Stimulated activated CD8-positive, alpha-beta memory T cell treated with anti-CD3 and anti-CD28 coated beads, Interleukin-15, amount 100 ng/mL, for 48 hours (primary cell): ENCODE measurements at regions not wholly inside any gene's neighbourhood (a gene's known extent, or its start where the extent isn't known, plus 50 kb on each side); places are given as distances from the start of the nearest gene placed in this dataset.

Experiments
- DNase-seq, 2 donors: peaks; one replicate each; pipeline ENCODE4 v3.0.0-alpha.2; 2020; ENCODE audit warnings: low read depth in 2 of 2

DNA sequence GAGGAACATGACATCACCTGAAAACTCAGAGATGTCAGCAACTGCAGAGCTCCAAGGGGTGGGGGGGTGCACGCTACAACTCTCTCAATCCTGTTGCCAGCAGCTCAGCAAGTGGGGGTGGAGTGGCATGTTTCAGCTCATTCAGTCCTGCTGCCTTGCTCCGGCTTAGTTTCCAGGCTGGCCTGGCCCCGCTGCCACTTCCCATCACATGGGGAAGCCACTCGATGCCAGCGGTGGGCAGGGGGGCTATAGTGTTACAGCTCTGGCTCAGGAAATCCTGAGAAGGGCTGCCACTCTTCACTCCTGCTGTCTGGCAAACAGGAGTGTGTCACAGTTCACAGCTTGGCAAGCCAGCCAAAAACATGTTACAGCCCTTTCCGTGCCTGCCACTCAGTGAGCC is 356.5 kb upstream of the GULP1 start:
- no peak for DNase-seq

DNA sequence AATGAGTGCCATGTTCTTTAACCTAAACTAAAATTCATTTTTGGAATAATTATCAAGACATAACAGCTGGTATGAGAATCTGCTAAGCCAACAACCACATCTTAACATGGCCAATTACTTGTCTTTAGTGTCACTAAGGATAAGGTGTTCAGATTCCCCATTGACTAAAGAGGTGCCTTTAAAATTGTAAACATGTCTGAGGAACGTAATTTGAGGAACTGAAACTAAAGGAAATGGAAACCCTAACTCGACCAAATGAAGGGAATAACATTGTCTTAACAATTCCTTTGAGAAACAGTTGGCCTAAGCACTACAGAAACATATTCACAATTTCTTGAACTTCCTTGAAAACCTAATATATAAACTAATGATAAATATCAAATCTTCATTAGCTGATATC is 355.4 kb upstream of the GULP1 start:
- DNase-seq, result no peak

DNA sequence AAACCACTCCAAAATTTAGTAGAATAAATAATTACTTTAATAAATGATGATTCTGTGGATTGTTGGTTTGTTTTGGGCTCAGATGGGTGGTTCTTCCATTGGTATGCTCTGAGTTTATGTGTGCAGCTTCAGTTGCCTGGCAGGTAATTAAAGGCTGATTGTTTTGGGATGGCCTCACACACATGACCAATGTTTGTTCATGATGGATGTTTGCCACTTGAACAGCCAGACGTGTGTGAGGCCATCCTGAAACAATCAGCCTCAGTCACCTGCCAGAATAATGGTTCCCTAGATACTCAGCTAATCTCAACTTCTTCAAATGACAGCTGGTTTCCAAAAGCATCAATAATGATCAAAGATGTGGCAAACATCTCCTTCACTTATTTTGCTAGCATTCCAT is 352.5 kb upstream of the GULP1 start:
- no peak for DNase-seq

DNA sequence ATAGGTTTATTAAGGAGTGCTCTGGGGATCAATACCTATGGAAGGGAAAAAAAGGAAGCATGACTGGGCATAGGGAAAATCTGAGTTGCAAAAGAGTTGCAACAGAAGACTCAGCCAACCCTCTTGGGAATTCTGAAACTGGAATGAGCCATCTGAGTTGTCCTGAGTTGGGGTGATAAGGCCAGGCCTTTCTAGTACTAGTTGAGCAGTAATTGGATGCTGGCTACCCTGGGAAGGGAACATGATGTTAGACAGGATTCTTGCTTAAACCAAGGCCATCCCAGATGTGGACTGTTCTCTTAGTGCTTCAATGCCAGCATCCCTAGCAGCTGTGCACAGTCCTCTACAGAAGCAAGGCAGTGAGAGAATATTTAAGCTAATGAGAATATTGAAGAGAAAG is 348.8 kb upstream of the GULP1 start:
- DNase-seq, result no peak

DNA sequence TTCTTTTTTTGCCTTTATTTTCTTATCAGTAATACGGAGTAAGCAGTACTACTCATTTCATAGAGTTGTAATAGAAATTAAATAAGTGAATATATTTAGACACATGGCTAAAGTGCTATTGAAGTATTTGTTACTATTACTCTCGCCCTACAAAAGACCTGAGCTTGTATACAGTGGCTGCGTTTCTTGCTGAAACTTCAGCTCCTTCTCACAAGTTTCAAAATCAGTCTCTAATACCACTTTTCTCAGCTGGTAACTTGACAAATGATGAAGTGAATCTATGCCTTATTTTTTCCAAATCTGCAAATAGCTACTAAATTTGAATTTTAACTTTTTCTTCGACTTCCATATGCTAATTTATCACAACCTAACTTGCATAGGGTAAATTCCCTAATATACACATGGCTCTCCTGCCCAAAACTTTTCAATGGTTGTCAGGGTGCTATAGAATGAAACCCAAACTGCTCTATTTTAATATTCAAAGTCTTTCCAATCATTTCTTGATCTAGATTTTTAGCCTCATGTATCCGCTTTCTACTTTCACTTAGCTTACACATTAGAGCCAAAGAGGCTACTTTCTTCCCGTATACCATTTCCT is 347.8 kb upstream of the GULP1 start:
- DNase-seq, result no peak

DNA sequence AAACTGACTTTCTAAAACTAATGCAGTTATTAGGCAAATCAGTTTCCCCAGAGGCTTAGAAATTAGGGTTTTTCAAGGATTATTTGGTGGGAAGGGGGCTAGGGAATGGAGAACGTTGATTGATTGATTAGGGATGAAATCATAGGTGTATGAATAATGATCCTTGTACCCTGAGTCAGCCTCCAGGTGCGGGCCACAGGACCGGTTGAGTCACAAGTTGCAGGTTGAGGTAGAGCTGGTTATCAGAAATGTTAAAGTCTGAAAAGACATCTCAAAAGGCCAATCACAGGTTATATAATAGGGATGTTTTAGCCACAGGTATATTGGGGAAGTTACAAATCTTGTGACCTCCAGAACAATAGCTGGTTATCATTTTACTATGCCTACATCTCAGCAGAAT is 341.8 kb upstream of the GULP1 start:
- no peak for DNase-seq

DNA sequence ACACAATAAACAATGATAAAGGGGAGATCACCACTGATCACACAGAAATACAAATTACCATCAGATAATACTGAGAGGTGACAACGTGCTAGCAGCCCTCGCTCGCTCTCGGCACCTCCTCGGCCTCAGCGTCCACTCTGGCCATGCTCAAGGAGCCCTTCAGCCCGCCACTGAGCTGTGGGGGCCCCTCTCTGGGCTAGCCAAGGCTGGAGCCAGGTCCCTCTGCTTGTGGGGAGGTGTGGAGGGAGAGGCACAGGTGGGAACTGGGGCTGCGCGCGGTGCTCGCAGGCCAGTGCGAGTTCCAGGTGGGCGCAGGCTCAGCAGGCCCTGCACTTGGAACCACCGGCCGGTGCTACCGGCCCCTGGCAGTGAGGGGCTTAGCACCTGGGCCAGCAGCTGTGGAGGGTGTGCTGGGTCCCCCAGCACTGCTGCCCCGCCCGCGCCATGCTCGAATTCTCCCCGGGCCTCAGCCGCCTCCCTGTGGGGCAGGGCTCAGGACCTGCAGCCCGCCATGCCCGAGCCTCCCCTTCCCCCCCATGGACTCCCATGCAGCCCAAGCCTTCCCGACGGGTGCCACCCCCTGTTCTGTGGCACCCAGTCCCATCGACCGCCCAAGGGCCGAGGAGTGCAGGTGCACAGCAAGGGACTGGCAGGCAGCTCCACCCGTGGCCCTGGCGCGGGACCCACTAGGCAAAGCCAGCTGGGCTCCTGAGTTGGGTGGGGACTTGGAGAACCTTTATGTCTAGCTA is 340.0 kb upstream of the GULP1 start:
- no peak for DNase-seq

DNA sequence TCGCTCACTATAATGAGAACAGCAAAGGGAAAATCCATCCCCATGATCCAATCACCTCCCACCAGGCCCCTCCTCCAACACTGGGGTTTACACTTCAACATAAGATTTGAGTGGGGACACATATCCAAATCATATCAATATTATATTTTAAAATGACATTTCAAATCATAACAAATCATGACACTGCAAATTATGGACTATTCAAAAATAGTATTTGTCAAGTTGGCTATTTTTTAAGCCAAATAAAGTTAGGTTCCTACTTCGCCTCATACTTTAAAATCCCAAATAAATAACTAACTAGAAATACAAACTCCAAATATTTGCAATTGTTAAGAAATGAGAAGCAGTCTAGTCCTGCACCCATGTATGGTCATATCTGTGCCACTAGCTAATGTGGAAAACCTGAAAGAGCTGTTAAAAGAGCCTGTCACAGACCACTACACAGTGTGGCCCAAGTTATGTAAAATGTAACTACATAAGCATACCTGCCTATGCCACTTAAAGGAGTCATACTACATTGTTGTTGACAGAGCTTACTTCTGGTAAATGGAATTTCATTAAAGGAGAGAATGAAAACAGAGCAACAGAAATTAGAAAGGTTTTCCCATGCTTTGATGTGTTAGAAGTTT is 334.7 kb upstream of the GULP1 start:
- DNase-seq, result no peak

DNA sequence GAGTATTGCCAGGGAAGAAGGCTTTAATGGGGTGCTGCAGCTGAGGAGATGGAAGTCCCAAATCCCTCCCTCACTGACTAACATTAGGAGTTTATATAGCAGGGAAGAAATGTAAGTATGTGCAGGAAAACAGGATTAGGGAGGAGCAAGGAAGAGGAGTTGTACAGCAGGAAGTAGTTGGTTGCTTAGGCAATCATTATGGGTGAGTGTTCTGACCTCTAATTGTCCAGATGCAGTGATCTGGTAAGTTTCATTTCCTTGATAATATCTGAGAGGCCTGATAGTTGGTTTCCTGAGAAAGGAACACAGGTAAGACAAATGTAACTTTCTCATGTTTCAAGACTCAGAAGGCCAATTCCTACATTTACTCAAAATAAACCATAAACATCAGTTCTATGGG is 331.9 kb upstream of the GULP1 start:
- DNase-seq, result no peak

DNA sequence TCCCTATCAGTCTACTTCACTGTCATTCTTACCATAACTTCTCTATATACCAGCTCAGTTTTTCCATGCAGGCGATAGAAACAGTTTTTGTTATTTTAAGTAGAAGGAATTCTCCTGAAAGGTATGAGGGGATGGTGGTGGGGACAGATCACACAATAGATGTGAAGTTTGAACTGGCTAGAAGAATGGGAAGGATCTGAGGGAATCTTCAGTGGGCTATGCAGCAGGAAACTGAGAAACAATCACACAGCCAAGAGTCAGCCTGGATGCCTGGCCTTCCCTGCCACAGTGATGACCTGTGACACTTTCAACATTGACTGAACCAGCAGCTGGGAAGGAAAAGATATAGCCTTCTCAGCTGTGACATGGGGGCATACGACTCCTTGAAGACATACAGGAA is 329.1 kb upstream of the GULP1 start:
- DNase-seq, result no peak

DNA sequence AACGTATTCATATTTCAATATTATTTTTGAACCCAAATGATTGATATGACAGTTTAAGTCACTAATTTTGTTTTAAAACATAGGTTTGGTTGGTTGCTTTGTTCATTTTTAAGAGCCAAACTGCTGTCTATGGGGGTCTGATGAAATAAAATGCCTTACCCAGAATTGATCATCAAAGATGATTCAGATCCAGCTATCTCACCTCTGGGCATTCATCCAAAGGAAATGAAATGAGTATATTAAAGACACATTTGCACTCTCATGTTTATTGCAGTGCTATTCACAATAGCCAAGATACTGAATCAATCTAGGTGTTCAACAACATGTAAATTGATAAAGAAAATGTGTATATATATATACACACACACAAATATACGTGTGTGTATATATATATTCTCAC is 326.9 kb upstream of the GULP1 start:
- no peak for DNase-seq

DNA sequence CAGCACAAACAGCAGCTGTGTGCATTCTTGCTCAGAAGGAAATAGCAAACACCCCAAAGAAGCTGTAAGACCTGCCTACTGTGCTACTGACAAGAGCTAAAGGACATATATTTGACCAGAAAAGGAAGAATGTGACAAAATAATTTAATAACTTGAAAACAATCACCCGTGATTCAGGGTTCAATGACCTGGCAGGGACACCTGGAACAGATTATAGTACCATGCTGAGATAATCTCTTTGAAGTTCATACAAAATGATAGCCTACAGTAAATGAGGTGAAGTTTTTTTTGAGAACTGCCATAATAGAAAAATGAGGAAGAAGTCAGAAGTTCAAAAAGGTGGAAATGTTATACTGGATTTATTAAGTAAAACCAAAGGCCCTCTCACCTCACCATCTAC is 324.8 kb upstream of the GULP1 start:
- DNase-seq, result no peak

DNA sequence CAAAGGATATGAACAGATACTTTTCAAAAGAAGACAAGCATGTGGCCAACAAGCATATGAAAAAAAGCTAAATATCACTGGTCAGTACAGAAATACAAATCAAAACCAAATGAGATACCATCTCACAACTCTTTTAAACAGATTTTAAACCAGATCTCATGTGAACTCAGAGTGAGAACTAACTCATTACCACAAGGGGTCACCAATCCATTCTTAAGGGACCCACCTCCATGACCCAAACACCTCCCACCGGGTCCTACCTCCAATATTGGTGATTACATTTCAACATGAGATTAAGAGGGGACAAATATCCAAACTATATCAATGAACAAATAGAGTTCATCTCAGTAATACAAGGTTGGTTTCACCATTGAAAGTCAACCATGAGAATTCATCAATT is 319.8 kb upstream of the GULP1 start:
- no peak for DNase-seq

DNA sequence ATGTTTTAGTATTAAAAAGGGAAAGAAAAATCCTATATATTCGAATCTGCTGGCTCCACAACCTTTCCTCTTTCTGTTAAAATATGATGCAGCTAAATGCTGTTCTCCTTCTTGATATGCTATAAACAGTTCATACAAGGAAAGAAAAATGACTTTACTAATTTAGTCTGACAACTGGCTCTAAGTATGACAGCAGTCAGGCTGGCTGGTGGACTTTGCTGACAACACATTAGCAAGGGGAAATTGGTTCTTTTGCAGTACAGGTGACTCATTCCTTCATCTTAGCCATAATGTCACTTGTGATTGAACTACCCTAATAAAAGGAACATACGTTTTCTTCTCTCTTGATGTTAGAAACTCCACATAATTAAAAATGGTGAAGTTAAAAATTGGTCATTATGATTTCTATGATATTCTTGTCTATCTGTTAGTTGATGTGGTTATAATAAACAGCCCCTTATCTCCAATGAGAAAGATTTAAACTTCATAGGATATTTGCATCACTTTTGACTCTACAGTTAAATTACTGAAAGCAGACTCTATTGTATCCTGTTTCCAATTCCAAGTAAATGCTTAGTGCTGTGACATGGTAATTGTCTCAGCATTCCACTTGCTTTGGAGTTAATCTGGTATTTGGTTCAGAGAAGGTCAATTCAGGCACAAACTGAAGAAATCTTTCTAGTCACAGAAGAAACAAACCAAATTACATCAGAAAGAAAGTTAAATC is 315.3 kb upstream of the GULP1 start:
- no peak for DNase-seq

DNA sequence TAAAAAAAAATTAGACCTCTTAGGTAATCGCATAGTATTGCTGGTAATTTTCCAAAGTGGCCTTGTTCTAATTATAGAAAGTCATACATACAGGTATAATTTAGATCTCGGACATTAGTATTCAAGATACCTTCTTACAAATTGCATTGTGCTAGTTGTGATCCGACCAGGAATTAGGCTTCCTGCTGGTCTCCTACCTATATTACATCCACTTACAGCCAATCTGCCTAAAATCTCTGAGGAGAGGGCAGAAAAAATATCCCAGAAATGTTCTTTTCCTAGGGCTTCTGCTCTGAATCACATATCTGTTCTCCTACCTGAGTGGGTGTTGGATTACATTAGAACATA is 314.7 kb upstream of the GULP1 start:
- DNase-seq, result no peak

DNA sequence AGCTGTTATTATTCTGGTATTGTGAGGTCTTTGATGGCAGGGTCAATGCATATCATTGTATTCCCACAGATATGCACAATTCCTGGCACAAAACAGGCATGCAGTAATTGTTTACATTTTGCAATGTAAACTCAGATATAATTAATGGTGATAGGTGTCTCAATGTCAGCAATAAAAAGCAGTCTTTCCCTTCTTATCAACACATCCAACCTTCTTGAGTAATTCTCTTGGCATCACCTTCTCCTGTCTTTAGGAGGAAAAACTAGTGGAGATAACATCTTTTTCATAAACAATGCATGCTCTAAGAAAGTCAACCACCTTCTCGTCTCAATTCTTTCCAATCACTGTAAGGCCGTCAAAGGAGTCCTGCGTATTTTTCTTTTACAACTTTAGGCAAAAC is 313.3 kb upstream of the GULP1 start:
- DNase-seq, result no peak

DNA sequence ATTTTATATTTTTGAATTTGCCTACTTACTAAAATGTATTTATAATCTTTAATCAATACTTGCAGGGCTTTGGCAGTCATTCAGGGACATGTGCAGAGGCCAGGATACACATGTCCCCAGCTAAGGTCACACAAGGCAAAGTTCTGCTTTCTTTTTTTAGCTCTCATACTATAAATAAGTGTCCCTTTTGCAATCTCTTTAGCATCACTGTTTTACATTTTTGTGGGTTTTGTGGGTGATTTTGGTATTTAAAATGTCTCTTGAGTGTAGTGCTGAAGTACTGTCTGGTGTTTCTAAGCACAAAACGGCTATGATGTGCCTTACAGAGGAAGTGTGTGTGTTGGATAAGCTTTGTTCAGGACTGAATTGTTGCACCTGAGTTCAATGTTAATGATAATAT is 309.0 kb upstream of the GULP1 start:
- no peak for DNase-seq

DNA sequence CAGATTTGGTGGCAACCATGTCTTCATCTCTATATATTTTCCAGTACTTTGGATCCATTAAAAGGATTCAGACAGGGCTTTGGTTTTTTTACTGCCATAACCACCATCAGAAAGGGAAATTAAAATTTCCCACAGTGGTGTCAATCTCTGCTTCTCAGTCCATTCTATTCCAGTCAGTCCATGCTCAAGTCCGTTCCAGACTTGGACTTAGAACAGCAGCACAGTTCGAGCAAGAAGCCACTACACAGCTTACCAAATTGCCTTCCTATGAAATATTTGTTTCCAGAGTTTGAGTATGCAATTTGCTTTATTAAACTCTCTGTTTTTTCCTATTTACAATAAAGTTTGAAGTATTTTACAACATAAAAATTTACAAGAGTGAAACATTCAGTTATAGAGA is 306.5 kb upstream of the GULP1 start:
- DNase-seq, result no peak

DNA sequence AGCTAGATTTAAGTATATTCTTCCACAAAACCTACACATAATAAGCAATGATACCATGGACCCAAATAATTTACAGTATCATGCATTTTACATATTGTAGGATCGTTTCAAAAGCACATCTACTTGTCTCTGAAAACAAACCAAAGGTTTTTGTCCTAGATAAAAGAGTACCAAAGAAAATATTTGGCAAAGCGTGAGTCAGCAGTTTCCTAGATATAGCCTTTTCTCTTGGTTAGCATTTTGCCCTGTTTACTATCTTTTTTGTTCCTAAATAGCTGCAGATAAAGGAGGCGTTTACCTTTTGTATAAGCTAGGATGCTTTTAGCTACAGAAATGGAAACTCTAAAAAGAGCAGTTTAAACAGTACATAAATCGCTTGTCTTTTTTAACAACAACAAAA is 305.8 kb upstream of the GULP1 start:
- no peak for DNase-seq

DNA sequence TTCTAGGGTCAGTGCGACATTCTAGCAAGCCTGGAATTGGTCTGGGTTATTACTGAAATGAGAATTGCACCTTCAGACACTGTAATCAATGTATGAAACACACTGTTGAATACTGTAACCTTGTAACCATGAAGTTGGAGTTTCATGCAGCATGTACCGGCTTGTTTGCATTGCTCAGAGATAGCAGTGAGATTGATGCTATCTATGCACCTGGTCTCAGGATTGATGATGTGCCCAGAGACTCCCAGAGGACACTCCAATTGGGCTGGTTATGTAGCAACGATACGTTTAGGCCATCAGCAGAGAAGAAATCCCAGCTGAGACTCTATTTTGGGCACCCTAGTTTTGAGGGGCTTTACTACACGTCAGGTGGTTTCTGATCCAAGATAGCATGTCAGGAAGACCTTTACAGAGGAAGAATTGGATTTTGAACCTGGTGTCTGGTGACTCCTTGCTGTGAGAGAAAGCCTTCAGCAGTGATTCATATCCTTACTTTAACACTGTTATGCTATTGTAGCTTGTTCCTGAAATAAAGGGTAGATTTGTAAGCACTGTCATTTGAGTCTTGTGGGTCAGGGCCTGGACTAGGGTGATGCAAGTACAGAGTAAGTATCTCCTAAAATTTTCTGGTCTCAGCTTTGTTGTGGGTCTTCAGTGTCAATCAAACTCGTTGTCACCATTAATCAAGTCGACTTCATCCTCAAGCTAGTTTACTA is 305.1 kb upstream of the GULP1 start:
- DNase-seq, result no peak

DNA sequence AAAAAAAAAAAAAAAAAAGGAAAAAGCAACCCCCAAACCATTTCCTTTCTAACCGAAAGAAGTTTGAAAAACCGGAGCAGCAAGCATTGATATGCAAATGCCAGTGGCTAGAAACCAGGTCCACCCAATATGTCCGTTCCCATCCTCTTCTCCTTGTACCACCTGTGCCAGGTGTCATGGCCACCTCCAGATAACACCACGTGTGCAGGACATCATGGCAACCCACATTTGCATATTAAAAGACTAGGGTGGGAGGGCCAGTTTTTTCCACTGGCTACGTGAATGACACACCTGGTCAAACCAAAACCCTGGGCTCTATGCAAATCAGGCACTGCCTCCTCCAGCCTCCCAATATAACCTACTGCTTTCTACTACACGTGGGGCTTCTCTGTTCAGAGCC is 303.3 kb upstream of the GULP1 start:
- no peak for DNase-seq

DNA sequence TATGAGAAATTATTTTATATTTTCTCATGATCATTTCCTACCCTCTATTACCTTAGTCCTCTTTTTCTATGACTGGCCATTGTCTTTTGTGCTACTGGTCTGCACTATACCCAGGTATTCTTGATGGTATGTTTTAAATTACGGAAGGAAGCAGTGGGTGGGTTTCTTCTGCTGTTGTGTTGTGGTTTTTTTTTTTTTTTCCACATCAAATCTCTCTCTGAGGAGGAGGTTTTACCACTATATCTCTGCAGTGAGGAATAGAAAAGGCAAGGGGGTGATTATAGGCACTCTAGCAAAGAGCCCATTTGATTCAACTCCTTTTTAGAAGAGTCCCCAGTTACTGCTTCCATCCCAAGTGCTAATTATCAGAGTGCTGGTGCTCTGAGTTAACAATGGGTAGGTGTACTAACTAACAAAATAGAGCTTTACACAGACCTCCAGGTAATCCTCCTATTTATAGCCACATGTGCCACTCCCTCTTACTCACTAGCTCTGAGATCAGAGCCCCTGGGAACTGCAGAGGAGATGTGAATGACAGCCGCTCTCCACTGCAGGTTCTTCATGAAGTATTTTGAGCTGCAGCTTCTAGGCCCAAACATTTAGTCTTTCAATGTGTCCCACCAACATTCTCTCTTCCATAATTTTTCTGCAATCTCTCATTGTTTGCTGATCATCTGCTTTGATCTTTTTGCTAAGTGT is 301.6 kb upstream of the GULP1 start:
- DNase-seq, result no peak
